OCI-LY3 (cell line): ENCODE measurements at regions not wholly inside any gene's neighbourhood (a gene's known extent, or its start where the extent isn't known, plus 50 kb on each side); places are given as distances from the start of the nearest gene placed in this dataset.

Experiments
- H2AFZ ChIP-seq: fragments of 200-600, 300-600 bp; shearing (Covaris generic); 2 replicates; pipeline ENCODE4 v1.6.0; 2014; ENCODE audit warnings: antibody characterized with exemption, low read depth, low read length
- H3K27ac ChIP-seq: fragments of 200-600, 300-600 bp; sonication (generic); 2 replicates; pipeline ENCODE4 v1.5.1; 2014; ENCODE audit warnings: mild to moderate bottlenecking, low read length, moderate library complexity, mixed read lengths
- H3K27me3 ChIP-seq: fragments of 200-600, 300-600 bp; sonication (generic); 2 replicates; pipeline ENCODE4 v1.6.1; 2014; ENCODE audit warnings: low read depth, low read length, mixed read lengths
- H3K36me3 ChIP-seq: fragments of 200-600, 300-600 bp; sonication (generic); replicated peaks from 2 replicates; pipeline ENCODE3; 2014; ENCODE audit warnings: low read depth, low read length, mixed read lengths
- H3K4me1 ChIP-seq: fragments of 300-600, 200-600 bp; sonication (generic); 2 replicates; pipeline ENCODE4 v1.6.1; 2014; ENCODE audit warnings: low read length, mixed read lengths
- H3K4me2 ChIP-seq: fragments of 200-600, 300-600 bp; sonication (generic); 2 replicates; pipeline ENCODE4 v1.6.1; 2014; ENCODE audit warnings: low read length, mixed read lengths
- H3K4me3 ChIP-seq: fragments of 300-600, 200-600 bp; sonication (generic); 2 replicates; pipeline ENCODE4 v1.5.1; 2014; ENCODE audit warnings: antibody characterized with exemption, mild to moderate bottlenecking, low read length, moderate library complexity
- H3K79me2 ChIP-seq: fragments of 300-600, 200-600 bp; shearing (Covaris generic); 2 replicates; pipeline ENCODE4 v1.6.1; 2014; ENCODE audit warnings: mild to moderate bottlenecking, low read length, mixed read lengths
- H3K9ac ChIP-seq: fragments of 300-600, 200-600 bp; shearing (Covaris generic); 2 replicates; pipeline ENCODE4 v1.6.0; 2014; ENCODE audit warnings: mild to moderate bottlenecking, low read length, moderate library complexity
- H3K9me3 ChIP-seq: fragments of 200-600, 300-600 bp; shearing (Covaris generic); 2 replicates; pipeline ENCODE4 v1.6.1; 2014; ENCODE audit warnings: low read length, mixed read lengths; ENCODE audit not compliant: insufficient read depth
- H4K20me1 ChIP-seq: fragments of 200-600, 300-600 bp; sonication (generic); 2 replicates; pipeline ENCODE4 v1.6.1; 2016; ENCODE audit warnings: low read length, mixed read lengths; ENCODE audit not compliant: insufficient read depth
- EZH2phosphoT487 ChIP-seq: fragments of 200-600 bp; shearing (Covaris generic); IDR thresholded peaks from 2 replicates; pipeline ENCODE4 v1.6.1; 2018; ENCODE audit warnings: antibody characterized with exemption, mixed run types, low read depth
- TF ChIP-seq, protein P1 (sequence below): fragments of 200-600, 300-600 bp; sonication (generic); IDR thresholded peaks from 2 replicates; pipeline ENCODE4 v1.5.1; 2014; ENCODE audit warnings: antibody characterized with exemption, low read length, low read depth

DNA sequence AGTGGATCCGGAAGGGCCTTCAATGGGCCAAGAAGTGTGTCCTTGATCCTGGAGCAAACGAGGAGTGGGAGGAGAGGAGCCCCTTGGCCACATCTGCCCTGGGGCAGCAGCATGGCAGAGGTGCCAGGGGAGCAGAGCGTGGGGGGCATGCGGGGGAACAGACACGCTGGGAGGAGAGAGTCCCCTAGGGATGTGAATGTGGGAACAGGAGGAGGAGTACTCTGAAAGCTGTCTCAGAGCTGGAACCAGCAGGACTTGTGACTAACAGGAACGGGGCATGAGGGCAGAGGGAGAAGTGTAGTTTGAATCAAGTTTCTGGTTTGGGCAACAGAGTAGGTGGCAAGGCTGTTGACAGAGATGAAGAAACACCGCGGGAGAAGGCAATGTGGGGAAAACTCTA lies 54.5 kb upstream of the SLC35C1 start:
- no peak overlapping the region for H3K4me3 ChIP-seq
- no peaks in the 10 kb centered on the region for H3K79me2 ChIP-seq
- H3K36me3 ChIP-seq, result no peaks in the 10 kb centered on the region
- no peaks in the 10 kb centered on the region for H4K20me1 ChIP-seq
- no peak overlapping the region for H3K9ac ChIP-seq
- H3K4me1 ChIP-seq, result no peaks in the 10 kb centered on the region
- no peak overlapping the region for H2AFZ ChIP-seq
- no peak overlapping the region for H3K4me2 ChIP-seq
- peaks cover 42% of the 10 kb centered on the region for H3K27me3 ChIP-seq
- TF ChIP-seq, protein P1, sequence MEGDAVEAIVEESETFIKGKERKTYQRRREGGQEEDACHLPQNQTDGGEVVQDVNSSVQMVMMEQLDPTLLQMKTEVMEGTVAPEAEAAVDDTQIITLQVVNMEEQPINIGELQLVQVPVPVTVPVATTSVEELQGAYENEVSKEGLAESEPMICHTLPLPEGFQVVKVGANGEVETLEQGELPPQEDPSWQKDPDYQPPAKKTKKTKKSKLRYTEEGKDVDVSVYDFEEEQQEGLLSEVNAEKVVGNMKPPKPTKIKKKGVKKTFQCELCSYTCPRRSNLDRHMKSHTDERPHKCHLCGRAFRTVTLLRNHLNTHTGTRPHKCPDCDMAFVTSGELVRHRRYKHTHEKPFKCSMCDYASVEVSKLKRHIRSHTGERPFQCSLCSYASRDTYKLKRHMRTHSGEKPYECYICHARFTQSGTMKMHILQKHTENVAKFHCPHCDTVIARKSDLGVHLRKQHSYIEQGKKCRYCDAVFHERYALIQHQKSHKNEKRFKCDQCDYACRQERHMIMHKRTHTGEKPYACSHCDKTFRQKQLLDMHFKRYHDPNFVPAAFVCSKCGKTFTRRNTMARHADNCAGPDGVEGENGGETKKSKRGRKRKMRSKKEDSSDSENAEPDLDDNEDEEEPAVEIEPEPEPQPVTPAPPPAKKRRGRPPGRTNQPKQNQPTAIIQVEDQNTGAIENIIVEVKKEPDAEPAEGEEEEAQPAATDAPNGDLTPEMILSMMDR, result no peak
- no peak for TF ChIP-seq EZH2phosphoT487
- H3K9me3 ChIP-seq, result no peaks in the 10 kb centered on the region
- H3K27ac ChIP-seq, result no peak overlapping the region

DNA sequence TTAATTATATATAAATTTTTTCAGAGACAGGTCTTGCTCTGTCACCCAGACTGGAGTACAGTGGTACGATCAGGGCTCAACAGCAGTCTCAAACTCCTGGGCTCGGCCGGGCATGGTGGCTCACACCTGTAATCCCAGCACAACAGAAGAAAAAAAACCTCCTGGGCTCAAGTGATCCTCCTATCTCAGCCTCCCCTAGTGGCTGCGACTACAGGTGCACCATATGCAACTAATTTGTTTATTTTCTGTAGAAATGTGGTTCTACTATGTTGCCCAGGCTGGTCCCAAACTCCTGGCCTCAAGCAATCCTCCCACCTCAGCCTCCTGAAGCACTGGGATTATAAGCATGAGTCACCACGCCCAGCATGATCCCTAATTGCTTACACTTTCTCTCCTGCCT lies 56.1 kb upstream of the SLC35C1 start:
- no peak overlapping the region for H2AFZ ChIP-seq
- TF ChIP-seq EZH2phosphoT487, result no peak
- TF ChIP-seq, protein P1, result no peak
- H3K9me3 ChIP-seq, result no peaks in the 10 kb centered on the region
- no peak overlapping the region for H3K4me3 ChIP-seq
- no peaks in the 10 kb centered on the region for H3K79me2 ChIP-seq
- no peak overlapping the region for H3K9ac ChIP-seq
- H3K4me1 ChIP-seq, result no peaks in the 10 kb centered on the region
- no peak overlapping the region for H3K27ac ChIP-seq
- peaks cover 31% of the 10 kb centered on the region for H3K27me3 ChIP-seq
- no peaks in the 10 kb centered on the region for H4K20me1 ChIP-seq
- no peak overlapping the region for H3K4me2 ChIP-seq
- no peaks in the 10 kb centered on the region for H3K36me3 ChIP-seq

DNA sequence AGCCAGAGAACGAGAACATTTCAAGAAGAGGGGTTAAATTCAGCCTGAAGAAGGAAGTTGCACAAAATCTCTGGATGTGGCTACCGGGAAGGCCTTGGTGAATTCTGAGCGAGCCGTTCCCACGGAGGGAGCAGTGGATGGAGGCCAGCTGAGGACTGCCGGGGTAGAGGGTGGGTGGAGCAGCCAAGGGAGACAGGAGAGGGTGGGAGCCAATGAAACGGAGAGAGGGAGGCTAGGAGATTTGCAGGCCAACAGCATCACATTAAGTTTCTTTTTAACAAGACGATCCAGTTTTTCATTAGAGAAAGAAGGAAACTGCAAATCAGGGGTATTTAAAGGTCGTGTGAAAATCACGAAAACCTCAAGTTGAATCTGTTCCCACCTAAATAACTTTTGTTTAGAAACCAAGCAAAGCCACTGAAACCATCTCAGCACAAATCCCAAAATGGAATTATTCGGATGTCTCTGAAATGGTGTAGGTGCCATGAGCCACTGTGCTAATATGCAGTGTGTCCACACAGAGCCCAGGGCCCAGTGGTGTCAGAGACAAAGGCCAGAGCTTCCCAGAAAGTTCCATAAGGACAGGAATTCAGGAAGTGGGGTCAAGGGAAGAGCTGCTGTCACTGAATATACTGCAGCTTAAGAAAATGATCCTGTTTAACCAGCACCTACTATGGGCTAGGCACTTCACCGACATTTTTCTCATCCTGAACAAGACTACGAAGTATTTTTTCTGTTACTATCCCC lies 59.7 kb upstream of the SLC35C1 start:
- Histone ChIP-seq H3K27me3 (peaks cover 28% of the 10 kb centered on the region; the same call in 1 of the 2 replicates), H3K27ac (no peak overlapping the region), H3K4me1 (no peaks in the 10 kb centered on the region), H3K79me2 (no peaks in the 10 kb centered on the region), H3K4me2 (no peak overlapping the region), H3K9ac (no peak overlapping the region), H2AFZ (no peak overlapping the region), H4K20me1 (no peaks in the 10 kb centered on the region), H3K9me3 (no peaks in the 10 kb centered on the region), H3K4me3 (no peak overlapping the region), H3K36me3 (no peaks in the 10 kb centered on the region)
- TF ChIP-seq EZH2phosphoT487, result no peak
- TF ChIP-seq, protein P1, result no peak

DNA sequence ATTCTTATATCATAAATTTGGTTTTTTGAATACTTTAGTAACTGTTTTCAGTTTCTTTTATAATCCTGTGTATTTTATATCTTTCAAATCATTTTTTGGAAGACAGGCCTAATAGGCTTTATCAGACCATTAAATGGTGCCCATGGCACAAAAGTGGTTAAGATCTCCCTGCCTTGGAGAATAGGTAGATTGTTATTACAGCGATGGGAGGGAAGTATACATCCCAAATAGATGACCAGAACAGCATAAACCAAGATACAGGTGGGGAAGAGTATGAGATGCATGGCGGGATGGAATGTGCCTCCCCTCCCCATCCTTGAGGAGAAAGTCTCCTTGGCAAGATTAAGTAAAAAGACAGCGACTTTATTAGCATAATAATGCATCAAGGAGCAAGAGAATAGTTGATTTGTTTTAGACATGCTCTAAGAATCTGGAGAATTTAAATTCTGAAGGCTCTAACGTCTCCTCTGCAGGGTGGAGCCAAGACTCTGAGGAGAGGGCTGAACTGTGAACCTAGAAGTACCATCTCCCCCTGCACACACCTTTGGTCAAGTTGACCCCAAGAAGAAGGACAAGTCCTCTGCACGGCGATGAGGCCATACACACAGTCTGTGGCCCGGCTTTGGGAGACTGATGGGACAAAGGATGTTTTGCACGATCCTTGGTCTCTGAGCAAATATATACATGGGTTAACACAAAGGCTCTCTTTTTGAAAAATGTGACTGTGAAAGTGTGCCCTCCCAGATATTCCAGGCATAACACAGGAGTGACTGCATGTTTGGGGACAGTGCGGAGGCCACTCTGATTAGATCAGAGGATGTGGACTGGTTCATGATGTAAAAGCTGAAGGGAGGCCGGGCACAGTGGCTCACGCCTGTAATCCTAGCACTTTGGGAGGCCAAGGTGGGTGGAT lies 61.1 kb upstream of the SLC35C1 start:
- TF ChIP-seq, protein P1, result no peak
- TF ChIP-seq EZH2phosphoT487, result no peak
- Histone ChIP-seq H2AFZ (no peak overlapping the region), H3K4me3 (no peak overlapping the region), H4K20me1 (no peaks in the 10 kb centered on the region), H3K27me3 (peaks cover 18% of the 10 kb centered on the region; the same call in 1 of the 2 replicates), H3K9ac (no peak overlapping the region), H3K4me2 (no peak overlapping the region), H3K4me1 (no peaks in the 10 kb centered on the region), H3K36me3 (no peaks in the 10 kb centered on the region), H3K27ac (no peak overlapping the region), H3K79me2 (no peaks in the 10 kb centered on the region), H3K9me3 (no peaks in the 10 kb centered on the region)
